NT2/D1 (cell line): ENCODE measurements at regions not wholly inside any gene's neighbourhood (a gene's known extent, or its start where the extent isn't known, plus 50 kb on each side); places are given as distances from the start of the nearest gene placed in this dataset.

Experiments
- SUZ12 ChIP-seq: IDR thresholded peaks from 2 replicates; pipeline ENCODE4 v1.6.1; 2011; ENCODE audit not compliant: insufficient read length, insufficient read depth; ENCODE audit errors: extremely low read depth
- YY1 ChIP-seq: IDR thresholded peaks from 2 replicates; pipeline ENCODE4 v1.6.1; 2011; ENCODE audit not compliant: insufficient read length, insufficient read depth
- ZNF274 ChIP-seq: IDR thresholded peaks from 2 replicates; pipeline ENCODE4 v1.6.1; 2011; ENCODE audit warnings: mild to moderate bottlenecking, low read depth, low read length

GRCh38 chr20:7226156-7226555 is 458.7 kb downstream of the BMP2 start:
- no peak for TF ChIP-seq ZNF274
- TF ChIP-seq YY1 = no peak
- TF ChIP-seq SUZ12 = no peak
